ENCODE measurements at regions not wholly inside any gene's neighbourhood (a gene's known extent, or its start where the extent isn't known, plus 50 kb on each side); places are given as distances from the start of the nearest gene placed in this dataset.

- TF ChIP-seq CTCF (conservative IDR thresholded peaks at IDR 0.05; ENCODE audit: low read depth, low read length) (no peak), USF2 (IDR thresholded peaks at IDR 0.05; ENCODE audit: low read depth, low read length) (no peak), POLR2A (IDR thresholded peaks at IDR 0.05; ENCODE audit: low read depth, low read length) (no peak), RAD21 (IDR thresholded peaks at IDR 0.05; ENCODE audit: low read length) (no peak), SMC3 (IDR thresholded peaks at IDR 0.05; ENCODE audit: low read depth, low read length) (no peak), CEBPB (IDR thresholded peaks at IDR 0.05; ENCODE audit: low read depth, low read length) (no peak), RFX5 (IDR thresholded peaks at IDR 0.05; ENCODE audit: low read depth, low read length) (no peak), BHLHE40 (IDR thresholded peaks at IDR 0.05; ENCODE audit: low read depth, low read length) (no peak), MAZ (IDR thresholded peaks at IDR 0.05; ENCODE audit: borderline replicate concordance, low read depth, low read length) (no peak), NFE2L2 (IDR thresholded peaks at IDR 0.05; ENCODE audit: low read depth, low read length) (no peak), RCOR1 (IDR thresholded peaks at IDR 0.05; ENCODE audit: insufficient replicate concordance, low read length) (no peak), FOS (IDR thresholded peaks at IDR 0.05; ENCODE audit: low read depth, low read length) (no peak), ELK1 (IDR thresholded peaks at IDR 0.05; ENCODE audit: borderline replicate concordance, low read depth, low read length) (no peak)
Measured at GRCh38 chr11:128311742-128312719, 275.3 kb downstream of the ETS1 start.
